ENCODE measurements at regions not wholly inside any gene's neighbourhood (a gene's known extent, or its start where the extent isn't known, plus 50 kb on each side); places are given as distances from the start of the nearest gene placed in this dataset.

DNA sequence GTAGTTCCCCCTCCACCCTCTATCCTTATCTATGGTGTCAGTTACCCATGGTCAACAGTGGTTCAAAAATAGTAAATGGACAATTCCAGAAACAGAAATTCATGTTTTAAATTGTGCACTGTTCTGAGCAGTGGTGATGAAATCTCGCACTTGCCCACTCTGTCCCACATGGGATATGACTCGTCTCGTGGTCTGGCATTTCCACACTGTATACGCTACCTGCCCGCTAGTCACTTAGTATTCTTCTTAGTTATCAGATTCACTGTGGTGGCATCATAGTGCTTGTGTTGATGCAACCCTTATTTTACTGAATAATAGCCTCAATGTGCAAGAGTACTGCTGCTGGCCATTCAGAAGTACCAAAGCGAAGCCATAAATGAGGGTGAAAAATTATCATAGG lies 507.0 kb downstream of the SNAPC1 start:
- ChIA-PET POLR2A (ENCODE audit: unreplicated experiment) (interaction anchor here (0.7 kb wide), 1 partner anchor 214 kb away, joined by 3 read pairs; no protein-coding TSS in a partner anchor), CTCF (no interaction called here)
- Histone ChIP-seq H2BK120ac (ENCODE audit: low read depth, low read length) (no peak overlapping the region), H3K27me3 (ENCODE audit: control insufficient read depth, insufficient read depth, low read length) (no peaks in the 10 kb centered on the region), H3K9me3 (ENCODE audit: control insufficient read depth, insufficient read depth, low read length) (no peaks in the 10 kb centered on the region), H2BK20ac (ENCODE audit: low read depth, low read length) (no peak overlapping the region), H3K4me3 (ENCODE audit: insufficient read depth, low read depth, low read length) (no peak overlapping the region), H2AK5ac (ENCODE audit: low read depth, low read length) (no peak overlapping the region), H2AFZ (replicated peaks; ENCODE audit: low read length, poor library complexity) (no peak overlapping the region), H3K4me1 (ENCODE audit: control insufficient read depth, insufficient read depth, low read length) (no peaks in the 10 kb centered on the region), H3K4me2 (ENCODE audit: low read depth, low read length) (no peak overlapping the region), H3K4ac (ENCODE audit: low read depth, low read length) (no peak overlapping the region), H3K27ac (ENCODE audit: insufficient read depth, low read length) (no peak overlapping the region), H3K23ac (ENCODE audit: low read depth, low read length) (no peak overlapping the region), H4K5ac (ENCODE audit: low read depth, low read length) (no peak overlapping the region), H3K36me3 (ENCODE audit: control insufficient read depth, insufficient read depth, low read length) (no peaks in the 10 kb centered on the region), H2AK9ac (replicated peaks; ENCODE audit: low read depth, low read length, poor library complexity) (no peak overlapping the region), H3K79me1 (ENCODE audit: low read depth in 1 of 2, low read length in 2 of 2) (no peaks in the 10 kb centered on the region), H4K20me1 (ENCODE audit: insufficient read depth, low read length) (no peaks in the 10 kb centered on the region), H4K8ac (ENCODE audit: low read depth in 2 of 2, low read length in 2 of 2) (no peak overlapping the region), H3K14ac (replicated peaks; ENCODE audit: low read depth, low read length) (no peak overlapping the region), H4K91ac (ENCODE audit: insufficient read depth, low read depth, low read length) (no peak overlapping the region), H2BK5ac (ENCODE audit: low read depth, low read length, poor library complexity, severe bottlenecking) (no peak overlapping the region), H3K9me1 (ENCODE audit: insufficient read depth, low read length) (no peaks in the 10 kb centered on the region), H3K9ac (ENCODE audit: low read depth, low read length) (no peak overlapping the region), H2BK15ac (ENCODE audit: low read depth, low read length) (no peak overlapping the region), H3K56ac (ENCODE audit: extremely low read depth, insufficient read depth, low read length) (no peak overlapping the region), H3K18ac (ENCODE audit: low read depth, low read length) (no peak overlapping the region)
- no peak for TF ChIP-seq FOS (IDR thresholded peaks at IDR 0.05; ENCODE audit: low read depth, low read length)
- peak; percentile 48; the same call in 1 of the 2 replicates for TF ChIP-seq CEBPB (IDR thresholded peaks at IDR 0.05; ENCODE audit: low read depth, low read length)
- BruUV-seq (replicated peaks), result no TSS peak
- ATAC-seq (ENCODE audit: low read depth) (0 out of 2 replicates have a peak, but pooled peaks have one; percentile 11), DNase-seq (peak; percentile 25)
- in situ Hi-C loops (cut with MboI; ENCODE audit: low sequenced_read_pairs), result no loop called here
- intact Hi-C loops (cut with micrococcal nuclease), result no loop called here
- dilution Hi-C loops (cut with HindIII; ENCODE audit: low sequenced_read_pairs, unreplicated experiment), result no loop called here
- no CpG with 5 or more reads among the region's 6 CpGs for WGBS, 2 experiments (ENCODE audit: extremely low coverage in 2 of 2, insufficient read length in 1 of 2)

All from IMR-90 (cell line).